Choroid plexus epithelial cell (primary cell): ENCODE measurements at regions not wholly inside any gene's neighbourhood (a gene's known extent, or its start where the extent isn't known, plus 50 kb on each side); places are given as distances from the start of the nearest gene placed in this dataset.

ENCODE experiments used
- DNase-seq: peaks from one replicate; pipeline ENCODE4 v3.0.0-alpha.2; 2010; ENCODE audit warnings: low read depth
- H3K4me3 ChIP-seq: 2 replicates; pipeline ENCODE4 v1.5.1; 2011; ENCODE audit warnings: low read depth, mild to moderate bottlenecking, control low read depth, low read length, moderate library complexity
- TF ChIP-seq, protein P1 (sequence below): conservative IDR thresholded peaks from 2 replicates; pipeline ENCODE4 v1.5.1; 2011; ENCODE audit warnings: low read depth, mild to moderate bottlenecking, control low read depth, inconsistent platforms, low read length, moderate library complexity

GRCh38 chr9:80789831-80790230 is 899.5 kb downstream of the TLE1 start:
- no peak overlapping the region for H3K4me3 ChIP-seq
- TF ChIP-seq, protein P1, sequence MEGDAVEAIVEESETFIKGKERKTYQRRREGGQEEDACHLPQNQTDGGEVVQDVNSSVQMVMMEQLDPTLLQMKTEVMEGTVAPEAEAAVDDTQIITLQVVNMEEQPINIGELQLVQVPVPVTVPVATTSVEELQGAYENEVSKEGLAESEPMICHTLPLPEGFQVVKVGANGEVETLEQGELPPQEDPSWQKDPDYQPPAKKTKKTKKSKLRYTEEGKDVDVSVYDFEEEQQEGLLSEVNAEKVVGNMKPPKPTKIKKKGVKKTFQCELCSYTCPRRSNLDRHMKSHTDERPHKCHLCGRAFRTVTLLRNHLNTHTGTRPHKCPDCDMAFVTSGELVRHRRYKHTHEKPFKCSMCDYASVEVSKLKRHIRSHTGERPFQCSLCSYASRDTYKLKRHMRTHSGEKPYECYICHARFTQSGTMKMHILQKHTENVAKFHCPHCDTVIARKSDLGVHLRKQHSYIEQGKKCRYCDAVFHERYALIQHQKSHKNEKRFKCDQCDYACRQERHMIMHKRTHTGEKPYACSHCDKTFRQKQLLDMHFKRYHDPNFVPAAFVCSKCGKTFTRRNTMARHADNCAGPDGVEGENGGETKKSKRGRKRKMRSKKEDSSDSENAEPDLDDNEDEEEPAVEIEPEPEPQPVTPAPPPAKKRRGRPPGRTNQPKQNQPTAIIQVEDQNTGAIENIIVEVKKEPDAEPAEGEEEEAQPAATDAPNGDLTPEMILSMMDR = no peak
- no peak for DNase-seq

DNA sequence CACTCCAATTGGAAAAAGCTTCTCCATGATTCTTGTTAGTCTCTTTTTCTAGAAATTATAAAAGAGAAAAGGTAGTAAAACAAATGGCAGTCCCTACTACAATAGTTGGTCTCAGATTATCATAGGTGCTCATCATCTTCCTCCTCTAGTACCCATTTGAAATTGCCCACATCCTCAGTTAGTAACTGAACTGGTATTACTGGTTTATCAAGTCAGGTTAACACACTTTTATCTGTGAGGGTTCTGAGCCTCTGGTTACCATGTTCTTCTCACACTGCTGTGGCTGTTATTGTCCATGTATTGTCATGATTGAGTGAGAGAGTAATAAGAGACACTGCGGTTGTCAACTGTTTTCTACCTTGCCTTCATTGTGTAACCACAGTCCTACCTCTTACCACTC is 901.7 kb downstream of the TLE1 start:
- TF ChIP-seq, protein P1 = no peak
- DNase-seq = no peak
- no peak overlapping the region for H3K4me3 ChIP-seq

DNA sequence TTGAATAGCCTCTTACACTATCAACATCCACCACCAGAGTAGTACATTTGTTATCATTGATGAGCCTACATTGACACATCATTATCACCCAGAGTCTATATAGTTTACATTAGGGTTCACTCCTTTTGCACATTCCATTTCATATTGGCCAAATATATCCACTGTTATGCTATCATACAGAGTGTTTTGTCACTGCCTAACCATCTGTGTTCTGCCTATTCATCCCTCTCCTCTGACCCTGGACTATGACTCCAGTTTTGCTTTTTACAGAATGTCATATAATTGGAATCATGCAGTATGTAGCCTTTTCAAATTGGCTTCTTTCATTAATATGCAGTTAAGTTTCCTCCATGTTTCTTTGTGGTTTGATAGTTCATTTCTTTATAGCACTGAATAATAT is 904.7 kb downstream of the TLE1 start:
- DNase-seq = no peak
- TF ChIP-seq, protein P1 = no peak
- no peak overlapping the region for H3K4me3 ChIP-seq

GRCh38 chr9:80775971-80776370 is 913.4 kb downstream of the TLE1 start:
- H3K4me3 ChIP-seq = no peak overlapping the region
- no peak for DNase-seq
- TF ChIP-seq, protein P1 = no peak

DNA sequence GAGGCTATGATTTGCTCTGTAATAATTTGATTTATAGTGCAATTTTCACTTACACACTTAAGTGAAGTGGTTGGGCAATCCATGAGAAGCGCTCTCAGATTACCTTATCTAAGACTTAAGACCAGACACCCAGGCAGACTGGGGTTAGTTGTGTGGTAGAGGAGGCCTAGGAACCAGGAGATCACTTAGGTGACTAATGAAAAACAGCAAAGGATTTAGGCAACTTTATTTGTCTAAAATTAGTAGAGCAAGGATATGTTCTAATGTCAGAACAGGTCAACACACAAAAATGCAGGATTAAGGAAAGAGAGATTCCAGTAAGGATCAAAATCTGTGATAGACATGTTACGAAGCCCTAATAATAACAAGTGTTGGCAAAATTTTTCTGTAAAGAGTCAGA is 913.8 kb downstream of the TLE1 start:
- H3K4me3 ChIP-seq = no peak overlapping the region
- peak; percentile 7 for DNase-seq
- TF ChIP-seq, protein P1 = no peak

DNA sequence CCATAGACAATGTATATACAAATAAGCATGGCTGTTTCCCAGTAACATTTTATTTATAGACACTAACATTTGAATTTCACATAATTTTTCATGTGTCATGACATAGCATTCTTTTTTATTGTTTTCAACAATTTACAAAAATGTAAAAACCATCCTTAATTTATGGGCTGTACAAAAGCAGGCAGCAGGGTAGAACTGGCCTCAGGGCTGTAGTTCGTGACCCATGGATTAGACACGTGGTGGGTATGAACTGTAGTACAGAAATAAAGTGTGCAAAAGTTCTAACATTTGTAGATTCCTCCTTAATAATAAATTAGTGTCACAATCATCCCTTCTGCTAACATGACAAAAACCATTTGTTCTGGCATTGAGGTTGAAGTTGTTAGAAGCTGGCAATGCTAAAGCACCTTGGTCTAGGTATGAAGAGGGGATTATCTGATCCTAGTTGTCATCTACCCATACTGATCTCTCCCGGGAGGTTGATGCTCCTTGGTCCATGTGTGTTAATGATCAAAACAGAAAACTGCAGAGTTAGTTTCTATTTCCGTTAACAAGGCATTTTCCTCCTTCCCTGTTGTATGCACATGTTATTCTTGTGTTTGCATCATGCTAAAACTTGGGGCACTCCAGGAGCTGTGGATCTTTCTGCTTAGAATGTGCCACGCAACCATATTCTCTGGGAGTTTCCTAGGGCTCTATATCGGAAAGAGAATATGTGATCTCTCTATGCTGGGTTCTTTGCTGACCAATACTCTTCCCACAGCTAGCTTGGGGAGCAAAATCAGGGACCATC is 917.6 kb downstream of the TLE1 start:
- TF ChIP-seq, protein P1 = no peak
- DNase-seq = no peak

GRCh38 chr9:80763536-80763935 is 925.8 kb downstream of the TLE1 start:
- no peak for DNase-seq
- TF ChIP-seq, protein P1 = no peak
- H3K4me3 ChIP-seq = no peak overlapping the region

More for the DNA sequence above, 917.6 kb downstream of the TLE1 start:
- H3K4me3 ChIP-seq = no peak overlapping the region
